NCI-H748 treated with DMSO at 0.1 percent for 48 hours (cell line): ENCODE measurements at regions not wholly inside any gene's neighbourhood (a gene's known extent, or its start where the extent isn't known, plus 50 kb on each side); places are given as distances from the start of the nearest gene placed in this dataset.
"Not testable (repeated sequence)": the region's sequence is repeated elsewhere in the genome, so short reads cannot be mapped to it uniquely, and the experiment has no call there.

Experiments used
- DNase-seq: peaks from one replicate; lab custom pipeline; 2025; lab: John Stamatoyannopoulos, UW

- DNase-seq: no peak
Measured at GRCh38 chr18:27378431-27379095, 193.5 kb upstream of the CHST9 start.

GRCh38 chr18:27377251-27377650 lies 192.1 kb upstream of the CHST9 start:
- DNase-seq: no peak

- DNase-seq: no peak
Measured at GRCh38 chr18:27372386-27372785, 187.3 kb upstream of the CHST9 start.

GRCh38 chr18:27366665-27367064 lies 181.6 kb upstream of the CHST9 start:
- DNase-seq: no peak

GRCh38 chr18:27366151-27366550 lies 181.0 kb upstream of the CHST9 start:
- no peak for DNase-seq

- DNase-seq: peak; percentile 46
Measured at GRCh38 chr18:27363872-27364271, 178.8 kb upstream of the CHST9 start.

- DNase-seq: no peak
Measured at GRCh38 chr18:27361477-27361876, 176.4 kb upstream of the CHST9 start.

GRCh38 chr18:27355308-27355707 lies 170.2 kb upstream of the CHST9 start:
- no peak for DNase-seq

- DNase-seq: no peak
Measured at GRCh38 chr18:27353273-27353672, 168.2 kb upstream of the CHST9 start.

- no peak for DNase-seq
Measured at GRCh38 chr18:27349284-27349882, 164.3 kb upstream of the CHST9 start.

GRCh38 chr18:27331606-27332005 lies 146.5 kb upstream of the CHST9 start:
- no peak for DNase-seq

GRCh38 chr18:27314996-27315395 lies 129.9 kb upstream of the CHST9 start:
- no peak for DNase-seq

- no peak for DNase-seq
Measured at GRCh38 chr18:27313678-27314077, 128.6 kb upstream of the CHST9 start.

- DNase-seq: no peak
Measured at GRCh38 chr18:27312853-27313252, 127.7 kb upstream of the CHST9 start.

- no peak for DNase-seq
Measured at GRCh38 chr18:27312153-27312552, 127.0 kb upstream of the CHST9 start.

- no peak for DNase-seq
Measured at GRCh38 chr18:27311114-27311513, 126.0 kb upstream of the CHST9 start.

GRCh38 chr18:27301615-27302378 lies 116.7 kb upstream of the CHST9 start:
- no peak for DNase-seq

GRCh38 chr18:27298214-27298804 lies 113.2 kb upstream of the CHST9 start:
- DNase-seq: peak; percentile 60

- not testable (repeated sequence) for DNase-seq
Measured at GRCh38 chr18:27285973-27286562, 101.0 kb upstream of the CHST9 start.

- DNase-seq: no peak
Measured at GRCh38 chr18:27278131-27278530, 93.0 kb upstream of the CHST9 start.

- DNase-seq: no peak
Measured at GRCh38 chr18:27277554-27277953, 92.4 kb upstream of the CHST9 start.

GRCh38 chr18:27276886-27277285 lies 91.8 kb upstream of the CHST9 start:
- no peak for DNase-seq
